ENCODE measurements at regions not wholly inside any gene's neighbourhood (a gene's known extent, or its start where the extent isn't known, plus 50 kb on each side); places are given as distances from the start of the nearest gene placed in this dataset.
A peak's percentile ranks its signal among the peaks of the same experiment; 100 is the strongest.
"Not testable (repeated sequence)": the region's sequence is repeated elsewhere in the genome, so short reads cannot be mapped to it uniquely, and the experiment has no call there.

DNA sequence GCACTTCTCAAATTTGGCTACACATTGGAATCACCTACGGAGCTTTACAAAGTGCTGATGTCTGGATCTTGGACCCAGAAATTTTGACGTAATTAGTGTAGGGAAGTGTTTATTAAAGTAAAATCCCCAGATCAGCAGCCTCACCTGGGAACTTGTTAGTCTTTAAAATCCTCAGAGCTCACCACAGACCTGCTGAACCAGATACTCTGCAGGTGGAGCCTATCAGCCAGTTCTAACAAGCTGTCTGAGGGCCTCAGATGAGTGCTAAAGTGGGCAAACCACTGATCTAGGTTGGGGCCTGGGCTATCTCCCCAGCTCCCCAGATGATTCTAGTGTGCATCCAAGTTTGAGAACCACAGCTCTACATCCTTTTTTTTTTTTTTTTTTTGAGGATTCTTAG lies 436.0 kb downstream of the ETS1 start:
- FAIRE-seq, result no peak
- no peak for DNase-seq (ENCODE audit: insufficient read length, low spot score)
- TF ChIP-seq, protein P1, sequence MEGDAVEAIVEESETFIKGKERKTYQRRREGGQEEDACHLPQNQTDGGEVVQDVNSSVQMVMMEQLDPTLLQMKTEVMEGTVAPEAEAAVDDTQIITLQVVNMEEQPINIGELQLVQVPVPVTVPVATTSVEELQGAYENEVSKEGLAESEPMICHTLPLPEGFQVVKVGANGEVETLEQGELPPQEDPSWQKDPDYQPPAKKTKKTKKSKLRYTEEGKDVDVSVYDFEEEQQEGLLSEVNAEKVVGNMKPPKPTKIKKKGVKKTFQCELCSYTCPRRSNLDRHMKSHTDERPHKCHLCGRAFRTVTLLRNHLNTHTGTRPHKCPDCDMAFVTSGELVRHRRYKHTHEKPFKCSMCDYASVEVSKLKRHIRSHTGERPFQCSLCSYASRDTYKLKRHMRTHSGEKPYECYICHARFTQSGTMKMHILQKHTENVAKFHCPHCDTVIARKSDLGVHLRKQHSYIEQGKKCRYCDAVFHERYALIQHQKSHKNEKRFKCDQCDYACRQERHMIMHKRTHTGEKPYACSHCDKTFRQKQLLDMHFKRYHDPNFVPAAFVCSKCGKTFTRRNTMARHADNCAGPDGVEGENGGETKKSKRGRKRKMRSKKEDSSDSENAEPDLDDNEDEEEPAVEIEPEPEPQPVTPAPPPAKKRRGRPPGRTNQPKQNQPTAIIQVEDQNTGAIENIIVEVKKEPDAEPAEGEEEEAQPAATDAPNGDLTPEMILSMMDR (IDR thresholded peaks at IDR 0.05; ENCODE audit: insufficient read depth, missing control alignments), result no peak

DNA sequence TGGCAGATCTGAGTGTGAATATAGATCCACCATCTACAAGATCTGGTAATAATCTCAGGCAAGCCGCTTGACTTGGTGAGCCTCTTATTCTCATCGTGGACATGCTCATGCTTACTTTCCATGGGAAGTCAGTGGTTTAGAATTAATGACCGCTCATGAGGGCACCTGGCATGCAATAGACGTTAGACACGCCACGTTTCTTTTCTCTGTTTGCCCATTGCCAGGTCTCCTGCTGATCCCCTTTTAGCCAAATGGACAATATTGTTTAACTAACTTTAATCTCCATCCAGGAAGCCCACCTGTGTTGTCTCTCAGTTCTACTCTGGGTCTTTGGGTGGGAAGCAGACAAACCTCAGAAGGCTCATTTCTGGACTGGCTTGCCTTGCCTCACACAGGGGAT lies 439.1 kb downstream of the ETS1 start:
- TF ChIP-seq, protein P1 (IDR thresholded peaks at IDR 0.05; ENCODE audit: insufficient read depth, missing control alignments), result no peak
- no peak for FAIRE-seq
- DNase-seq (ENCODE audit: insufficient read length, low spot score), result no peak

DNA sequence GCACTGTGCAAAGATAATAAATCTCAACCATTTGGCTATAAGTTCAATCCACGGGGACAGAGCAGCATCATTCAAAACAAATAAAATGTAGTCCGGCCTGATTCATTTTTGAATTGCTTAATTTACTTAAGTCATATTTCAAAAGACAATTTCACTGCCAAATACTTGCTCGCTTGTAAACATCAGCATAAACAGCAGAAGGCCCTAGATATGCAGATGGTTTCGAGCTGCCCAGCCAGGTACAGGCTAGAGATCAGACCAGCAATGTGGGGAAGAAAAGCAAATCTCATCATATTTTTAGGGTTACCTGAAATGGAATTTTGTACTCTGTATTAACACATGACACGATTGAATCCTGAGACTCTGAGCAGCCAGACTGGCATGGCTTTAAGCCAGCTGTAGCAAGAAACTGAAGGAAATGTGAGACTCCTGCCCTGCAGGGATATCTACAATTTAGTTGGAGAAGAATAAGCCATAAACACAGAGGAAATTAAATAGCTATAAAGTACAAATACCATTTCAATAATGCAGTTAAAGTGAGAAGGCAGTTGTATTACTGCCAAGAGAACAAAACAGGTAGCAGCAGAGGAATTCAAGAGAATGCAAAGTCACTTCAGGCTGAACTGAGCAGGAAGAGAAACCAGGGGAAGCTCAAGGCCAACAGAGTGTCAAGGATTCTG lies 440.3 kb downstream of the ETS1 start:
- no peak for FAIRE-seq
- no peak for DNase-seq (ENCODE audit: insufficient read length, low spot score)
- TF ChIP-seq, protein P1 (IDR thresholded peaks at IDR 0.05; ENCODE audit: insufficient read depth, missing control alignments), result no peak

DNA sequence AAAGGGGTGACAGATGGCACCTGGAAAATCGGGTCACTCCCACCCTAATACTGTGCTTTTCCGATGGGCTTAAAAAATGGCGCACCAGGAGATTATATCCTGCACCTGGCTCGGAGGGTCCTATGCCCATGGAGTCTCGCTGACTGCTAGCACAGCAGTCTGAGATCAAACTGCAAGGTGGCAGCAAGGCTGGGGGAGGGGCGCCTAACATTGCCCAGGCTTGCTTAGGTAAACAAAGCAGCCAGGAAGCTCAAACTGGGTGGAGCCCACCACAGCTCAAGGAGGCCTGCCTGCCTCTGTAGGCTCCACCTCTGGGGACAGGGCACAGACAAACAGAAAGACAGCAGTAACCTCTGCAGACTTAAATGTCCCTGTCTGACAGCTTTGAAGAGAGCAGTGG lies 447.1 kb downstream of the ETS1 start:
- DNase-seq (ENCODE audit: insufficient read length, low spot score); FAIRE-seq: not testable (repeated sequence)

DNA sequence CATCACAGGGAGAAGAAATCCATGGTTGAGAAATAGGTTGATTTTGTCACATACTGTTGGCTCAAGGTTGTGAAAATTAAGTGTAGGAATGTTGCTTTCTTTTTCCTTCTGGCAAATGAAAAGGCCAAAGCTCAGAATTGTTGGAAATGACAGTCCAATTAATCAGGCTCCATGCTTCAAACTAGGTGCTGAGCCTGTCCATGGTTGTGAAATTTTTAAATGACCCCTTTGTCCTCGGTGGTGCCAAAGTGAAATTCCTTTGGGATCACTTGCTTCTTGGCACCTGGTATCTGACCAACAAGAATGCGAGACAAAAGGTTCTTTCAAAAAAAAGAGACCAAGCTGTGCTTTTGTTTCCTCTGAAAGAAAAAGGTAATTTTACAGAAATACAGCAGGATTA lies 451.9 kb downstream of the ETS1 start:
- FAIRE-seq (no peak), DNase-seq (ENCODE audit: insufficient read length, low spot score) (no peak)
- TF ChIP-seq, protein P1 (IDR thresholded peaks at IDR 0.05; ENCODE audit: insufficient read depth, missing control alignments), result no peak

DNA sequence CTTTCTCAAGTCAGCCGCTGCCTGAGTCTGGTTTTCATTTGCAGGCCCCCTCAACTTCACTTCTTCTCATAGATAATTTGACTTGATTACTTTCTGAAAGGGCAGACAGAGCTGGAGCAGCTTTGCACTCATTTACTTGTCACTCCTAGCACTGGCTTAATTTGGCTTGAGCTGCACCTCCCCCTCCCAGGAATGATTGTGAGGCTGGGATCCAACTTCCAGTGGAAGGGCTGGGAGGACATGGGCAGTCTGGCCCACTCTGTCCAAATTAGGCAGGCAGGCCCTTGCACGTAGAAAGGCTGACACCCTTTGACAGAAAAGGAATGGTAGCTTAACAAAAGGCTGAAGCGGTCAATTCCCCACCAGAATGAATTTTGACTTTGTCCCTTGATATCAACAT lies 453.9 kb downstream of the ETS1 start:
- DNase-seq (ENCODE audit: insufficient read length, low spot score) (no peak), FAIRE-seq (no peak)
- TF ChIP-seq, protein P1 (IDR thresholded peaks at IDR 0.05; ENCODE audit: insufficient read depth, missing control alignments), result peak; percentile 9

DNA sequence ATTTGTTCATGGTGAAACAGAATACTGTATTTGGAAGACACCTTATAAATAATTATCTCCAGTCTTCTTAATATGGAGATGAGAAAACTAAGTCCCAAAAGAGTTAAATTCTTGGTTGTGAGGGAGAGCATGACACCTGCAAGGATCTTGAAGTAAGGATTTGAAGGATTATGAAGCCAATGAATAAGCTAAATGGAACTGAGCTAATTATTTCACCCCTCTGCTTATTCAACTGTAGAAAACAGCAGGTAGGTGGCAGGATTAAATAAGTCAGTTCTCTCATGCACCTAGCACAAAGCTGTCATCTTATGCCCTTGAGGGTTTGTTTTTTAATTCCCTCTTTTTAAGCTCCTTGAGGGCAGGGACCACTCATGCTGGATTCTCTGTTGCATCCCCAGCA lies 457.3 kb downstream of the ETS1 start:
- FAIRE-seq (no peak), DNase-seq (ENCODE audit: insufficient read length, low spot score) (no peak)
- TF ChIP-seq, protein P1 (IDR thresholded peaks at IDR 0.05; ENCODE audit: insufficient read depth, missing control alignments), result no peak

DNA sequence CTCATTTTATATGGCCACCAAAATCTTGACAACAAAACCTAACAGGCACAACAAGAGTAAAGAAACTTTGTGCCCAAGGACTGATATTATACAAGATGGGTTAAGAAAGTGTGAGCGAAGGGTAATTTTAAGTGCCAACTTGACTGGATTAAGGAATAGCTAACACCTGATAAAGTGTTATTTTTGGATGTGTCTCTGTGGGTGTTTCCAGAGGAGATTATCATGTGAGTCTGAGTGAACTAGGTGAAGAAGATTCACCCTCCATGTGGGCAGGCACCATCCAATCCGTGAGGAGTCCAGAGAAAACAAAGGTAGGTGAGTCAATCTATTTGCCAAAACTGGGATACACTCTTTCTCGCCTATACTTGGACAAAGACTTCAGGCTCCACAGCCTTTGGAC lies 461.6 kb downstream of the ETS1 start:
- FAIRE-seq (no peak), DNase-seq (ENCODE audit: insufficient read length, low spot score) (no peak)
- TF ChIP-seq, protein P1 (IDR thresholded peaks at IDR 0.05; ENCODE audit: insufficient read depth, missing control alignments), result no peak
